ENCODE measurements at regions not wholly inside any gene's neighbourhood (a gene's known extent, or its start where the extent isn't known, plus 50 kb on each side); places are given as distances from the start of the nearest gene placed in this dataset.

GRCh38 chr2:118244686-118245085 is 156.4 kb downstream of the INSIG2 start:
- no peak overlapping the region for H3K27ac ChIP-seq (ENCODE audit: low read length)
- intact Hi-C loops (cut with DNase I) = no loop called here
- DNase-seq (no peak), ATAC-seq (no peak)
- no peak overlapping the region for H3K4me3 ChIP-seq (ENCODE audit: low read length)
- no peaks in the 10 kb centered on the region for H3K4me1 ChIP-seq (ENCODE audit: control insufficient read depth, insufficient read depth, low read length)
- WGBS = 98% methylated on average over 1 of the region's 1 CpG
- H3K9me3 ChIP-seq (ENCODE audit: control insufficient read depth, low read length) = no peaks in the 10 kb centered on the region
- peaks cover 2% of the 10 kb centered on the region for H3K27me3 ChIP-seq (ENCODE audit: control insufficient read depth, insufficient read depth)

- DNase-seq (no peak), ATAC-seq (no peak)
- H3K27me3 ChIP-seq (ENCODE audit: control insufficient read depth, insufficient read depth) = peaks cover 2% of the 10 kb centered on the region
- no peaks in the 10 kb centered on the region for H3K4me1 ChIP-seq (ENCODE audit: control insufficient read depth, insufficient read depth, low read length)
- no peaks in the 10 kb centered on the region for H3K9me3 ChIP-seq (ENCODE audit: control insufficient read depth, low read length)
- no peak overlapping the region for H3K4me3 ChIP-seq (ENCODE audit: low read length)
- no peak overlapping the region for H3K27ac ChIP-seq (ENCODE audit: low read length)
- 81% methylated on average over 2 of the region's 2 CpGs for WGBS
- intact Hi-C loops (cut with DNase I) = no loop called here
Measured at GRCh38 chr2:118243031-118243430, 154.8 kb downstream of the INSIG2 start.

- ATAC-seq = no peak
- DNase-seq = no peak
- 46% methylated on average over 2 of the region's 2 CpGs for WGBS
- Histone ChIP-seq H3K9me3 (ENCODE audit: control insufficient read depth, low read length) (no peaks in the 10 kb centered on the region), H3K27ac (ENCODE audit: low read length) (no peak overlapping the region), H3K4me3 (ENCODE audit: low read length) (no peak overlapping the region), H3K27me3 (ENCODE audit: control insufficient read depth, insufficient read depth) (peaks cover 4% of the 10 kb centered on the region), H3K4me1 (ENCODE audit: control insufficient read depth, insufficient read depth, low read length) (no peaks in the 10 kb centered on the region)
- intact Hi-C loops (cut with DNase I) = no loop called here
Measured at GRCh38 chr2:118242216-118242615, 153.9 kb downstream of the INSIG2 start.

GRCh38 chr2:118241128-118241527 is 152.9 kb downstream of the INSIG2 start:
- Histone ChIP-seq H3K4me1 (ENCODE audit: control insufficient read depth, insufficient read depth, low read length) (no peaks in the 10 kb centered on the region), H3K9me3 (ENCODE audit: control insufficient read depth, low read length) (no peaks in the 10 kb centered on the region), H3K4me3 (ENCODE audit: low read length) (no peak overlapping the region), H3K27ac (ENCODE audit: low read length) (no peak overlapping the region), H3K27me3 (ENCODE audit: control insufficient read depth, insufficient read depth) (peaks cover 4% of the 10 kb centered on the region)
- intact Hi-C loops (cut with DNase I) = no loop called here
- ATAC-seq (no peak), DNase-seq (no peak)
- 71% methylated on average over 8 of the region's 8 CpGs for WGBS

GRCh38 chr2:118240276-118240675 is 152.0 kb downstream of the INSIG2 start:
- intact Hi-C loops (cut with DNase I) = no loop called here
- WGBS = 72% methylated on average over 2 of the region's 2 CpGs
- H3K4me3 ChIP-seq (ENCODE audit: low read length) = no peak overlapping the region
- no peaks in the 10 kb centered on the region for H3K9me3 ChIP-seq (ENCODE audit: control insufficient read depth, low read length)
- no peak overlapping the region for H3K27ac ChIP-seq (ENCODE audit: low read length)
- no peak for DNase-seq
- no peak for ATAC-seq
- H3K27me3 ChIP-seq (ENCODE audit: control insufficient read depth, insufficient read depth) = peaks cover 4% of the 10 kb centered on the region
- no peaks in the 10 kb centered on the region for H3K4me1 ChIP-seq (ENCODE audit: control insufficient read depth, insufficient read depth, low read length)

GRCh38 chr2:118239284-118239683 is 151.0 kb downstream of the INSIG2 start:
- WGBS = 89% methylated on average over 5 of the region's 5 CpGs
- intact Hi-C loops (cut with DNase I) = no loop called here
- DNase-seq (no peak), ATAC-seq (no peak)
- Histone ChIP-seq H3K27ac (ENCODE audit: low read length) (no peak overlapping the region), H3K4me1 (ENCODE audit: control insufficient read depth, insufficient read depth, low read length) (no peaks in the 10 kb centered on the region), H3K9me3 (ENCODE audit: control insufficient read depth, low read length) (no peaks in the 10 kb centered on the region), H3K27me3 (ENCODE audit: control insufficient read depth, insufficient read depth) (peaks cover 5% of the 10 kb centered on the region), H3K4me3 (ENCODE audit: low read length) (no peak overlapping the region)

GRCh38 chr2:118237451-118237850 is 149.2 kb downstream of the INSIG2 start:
- no peak overlapping the region for H3K4me3 ChIP-seq (ENCODE audit: low read length)
- ATAC-seq = no peak
- no peaks in the 10 kb centered on the region for H3K9me3 ChIP-seq (ENCODE audit: control insufficient read depth, low read length)
- H3K4me1 ChIP-seq (ENCODE audit: control insufficient read depth, insufficient read depth, low read length) = no peaks in the 10 kb centered on the region
- no peak for DNase-seq
- H3K27ac ChIP-seq (ENCODE audit: low read length) = no peak overlapping the region
- H3K27me3 ChIP-seq (ENCODE audit: control insufficient read depth, insufficient read depth) = peaks cover 5% of the 10 kb centered on the region
- intact Hi-C loops (cut with DNase I) = no loop called here

- Histone ChIP-seq H3K4me3 (ENCODE audit: low read length) (no peak overlapping the region), H3K4me1 (ENCODE audit: control insufficient read depth, insufficient read depth, low read length) (no peaks in the 10 kb centered on the region), H3K9me3 (ENCODE audit: control insufficient read depth, low read length) (no peaks in the 10 kb centered on the region), H3K27me3 (ENCODE audit: control insufficient read depth, insufficient read depth) (peaks cover 3% of the 10 kb centered on the region), H3K27ac (ENCODE audit: low read length) (no peak overlapping the region)
- intact Hi-C loops (cut with DNase I) = no loop called here
- whole genome bisulfite sequencing = 42% methylated on average over 9 of the region's 9 CpGs
- no peak for DNase-seq
- no peak for ATAC-seq
Measured at GRCh38 chr2:118232796-118233195, 144.5 kb downstream of the INSIG2 start.

- 76% methylated on average over 3 of the region's 3 CpGs for WGBS
- DNase-seq = no peak
- H3K9me3 ChIP-seq (ENCODE audit: control insufficient read depth, low read length) = no peaks in the 10 kb centered on the region
- no peaks in the 10 kb centered on the region for H3K4me1 ChIP-seq (ENCODE audit: control insufficient read depth, insufficient read depth, low read length)
- intact Hi-C loops (cut with DNase I) = no loop called here
- H3K27me3 ChIP-seq (ENCODE audit: control insufficient read depth, insufficient read depth) = peaks cover 3% of the 10 kb centered on the region
- H3K27ac ChIP-seq (ENCODE audit: low read length) = no peak overlapping the region
- H3K4me3 ChIP-seq (ENCODE audit: low read length) = no peak overlapping the region
- no peak for ATAC-seq
Measured at GRCh38 chr2:118232391-118232790, 144.1 kb downstream of the INSIG2 start.

- no peaks in the 10 kb centered on the region for H3K9me3 ChIP-seq (ENCODE audit: control insufficient read depth, low read length)
- 79% methylated on average over 6 of the region's 6 CpGs for WGBS
- intact Hi-C loops (cut with DNase I) = no loop called here
- no peak overlapping the region for H3K27ac ChIP-seq (ENCODE audit: low read length)
- H3K4me3 ChIP-seq (ENCODE audit: low read length) = no peak overlapping the region
- peaks cover 3% of the 10 kb centered on the region for H3K27me3 ChIP-seq (ENCODE audit: control insufficient read depth, insufficient read depth)
- DNase-seq = no peak
- no peaks in the 10 kb centered on the region for H3K4me1 ChIP-seq (ENCODE audit: control insufficient read depth, insufficient read depth, low read length)
- ATAC-seq = no peak
Measured at GRCh38 chr2:118231759-118232158, 143.5 kb downstream of the INSIG2 start.

- Histone ChIP-seq H3K4me1 (ENCODE audit: control insufficient read depth, insufficient read depth, low read length) (peaks cover 2% of the 10 kb centered on the region), H3K27ac (ENCODE audit: low read length) (no peak overlapping the region), H3K9me3 (ENCODE audit: control insufficient read depth, low read length) (no peaks in the 10 kb centered on the region), H3K4me3 (ENCODE audit: low read length) (no peak overlapping the region), H3K27me3 (ENCODE audit: control insufficient read depth, insufficient read depth) (no peaks in the 10 kb centered on the region)
- intact Hi-C loops (cut with DNase I) = loop anchor here in 1 of 4 donors (10.0 kb wide), 1 partner anchor 627 kb away; no protein-coding TSS in a partner anchor
- DNase-seq (no peak), ATAC-seq (no peak)
- WGBS = 51% methylated on average over 6 of the region's 6 CpGs
Measured at GRCh38 chr2:118227698-118228508, 139.6 kb downstream of the INSIG2 start.

- 52% methylated on average over 9 of the region's 9 CpGs for WGBS
- Histone ChIP-seq H3K4me1 (ENCODE audit: control insufficient read depth, insufficient read depth, low read length) (peaks cover 2% of the 10 kb centered on the region), H3K9me3 (ENCODE audit: control insufficient read depth, low read length) (no peaks in the 10 kb centered on the region), H3K4me3 (ENCODE audit: low read length) (no peak overlapping the region), H3K27me3 (ENCODE audit: control insufficient read depth, insufficient read depth) (peaks cover 2% of the 10 kb centered on the region), H3K27ac (ENCODE audit: low read length) (no peak overlapping the region)
- ATAC-seq (no peak), DNase-seq (no peak)
- intact Hi-C loops (cut with DNase I) = loop anchor here in 1 of 4 donors (10.0 kb wide), 1 partner anchor 629 kb away; no protein-coding TSS in a partner anchor
Measured at GRCh38 chr2:118225666-118226065, 137.4 kb downstream of the INSIG2 start.

All from right cardiac atrium (tissue), 5 donors.